ENCODE measurements at regions not wholly inside any gene's neighbourhood (a gene's known extent, or its start where the extent isn't known, plus 50 kb on each side); places are given as distances from the start of the nearest gene placed in this dataset.

DNA sequence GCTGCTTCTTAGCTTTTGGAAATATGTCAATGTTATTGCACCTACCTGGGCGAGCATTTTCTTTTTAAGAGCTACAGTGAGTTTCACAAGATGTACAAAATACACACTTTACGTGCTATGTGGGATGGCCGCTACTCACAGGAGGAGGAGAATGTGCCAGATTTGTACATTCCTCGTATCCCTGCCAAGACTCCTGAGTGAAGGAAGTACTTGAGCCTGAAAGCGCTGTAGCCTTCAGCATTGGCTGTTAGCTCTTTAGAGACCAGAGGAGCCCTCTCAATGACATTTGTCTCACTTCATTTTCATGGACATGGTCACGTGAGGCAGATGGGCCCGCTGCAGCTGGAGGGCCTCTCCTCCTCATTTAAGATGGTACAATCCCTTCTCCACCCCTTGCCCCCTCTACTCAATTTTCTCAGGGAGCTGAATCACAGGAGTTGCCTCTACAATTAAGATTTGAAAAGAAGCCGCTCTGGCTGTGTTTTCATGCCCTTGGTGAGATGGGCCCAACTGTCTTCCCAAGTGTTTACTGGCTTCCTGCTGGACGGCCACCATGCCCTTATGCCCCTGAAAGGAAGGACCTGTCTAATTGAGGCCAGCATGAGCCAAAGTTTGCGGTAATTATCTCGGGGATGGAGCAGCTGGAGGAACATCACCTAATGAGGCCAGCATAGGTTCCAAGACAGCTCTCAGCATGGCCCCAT lies 442.6 kb downstream of the PRDM2 start:
- TF ChIP-seq, protein P1, sequence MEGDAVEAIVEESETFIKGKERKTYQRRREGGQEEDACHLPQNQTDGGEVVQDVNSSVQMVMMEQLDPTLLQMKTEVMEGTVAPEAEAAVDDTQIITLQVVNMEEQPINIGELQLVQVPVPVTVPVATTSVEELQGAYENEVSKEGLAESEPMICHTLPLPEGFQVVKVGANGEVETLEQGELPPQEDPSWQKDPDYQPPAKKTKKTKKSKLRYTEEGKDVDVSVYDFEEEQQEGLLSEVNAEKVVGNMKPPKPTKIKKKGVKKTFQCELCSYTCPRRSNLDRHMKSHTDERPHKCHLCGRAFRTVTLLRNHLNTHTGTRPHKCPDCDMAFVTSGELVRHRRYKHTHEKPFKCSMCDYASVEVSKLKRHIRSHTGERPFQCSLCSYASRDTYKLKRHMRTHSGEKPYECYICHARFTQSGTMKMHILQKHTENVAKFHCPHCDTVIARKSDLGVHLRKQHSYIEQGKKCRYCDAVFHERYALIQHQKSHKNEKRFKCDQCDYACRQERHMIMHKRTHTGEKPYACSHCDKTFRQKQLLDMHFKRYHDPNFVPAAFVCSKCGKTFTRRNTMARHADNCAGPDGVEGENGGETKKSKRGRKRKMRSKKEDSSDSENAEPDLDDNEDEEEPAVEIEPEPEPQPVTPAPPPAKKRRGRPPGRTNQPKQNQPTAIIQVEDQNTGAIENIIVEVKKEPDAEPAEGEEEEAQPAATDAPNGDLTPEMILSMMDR (conservative IDR thresholded peaks at IDR 0.05): no peak
- TF ChIP-seq EZH2 (IDR thresholded peaks at IDR 0.05; ENCODE audit: low read depth): no peak

Data from PC-9 (cell line).